ENCODE measurements at regions not wholly inside any gene's neighbourhood (a gene's known extent, or its start where the extent isn't known, plus 50 kb on each side); places are given as distances from the start of the nearest gene placed in this dataset.

GRCh38 chr15:87728998-87729397, 527.5 kb downstream of the NTRK3 start:
- no peak for ATAC-seq
- TF ChIP-seq SNAI2 (CRISPR knock-in tag; IDR thresholded peaks at IDR 0.05), result no peak
- no peak for TF ChIP-seq BACH2 (CRISPR knock-in tag; IDR thresholded peaks at IDR 0.05; ENCODE audit: borderline replicate concordance)

GRCh38 chr15:87727073-87727472, 529.5 kb downstream of the NTRK3 start:
- TF ChIP-seq SNAI2 (CRISPR knock-in tag; IDR thresholded peaks at IDR 0.05) (no peak), ZNF70 (CRISPR knock-in tag; IDR thresholded peaks at IDR 0.05) (no peak), ESRRG (CRISPR knock-in tag; IDR thresholded peaks at IDR 0.05) (no peak), PPARA (CRISPR knock-in tag; IDR thresholded peaks at IDR 0.05; ENCODE audit: borderline replicate concordance) (no peak), ARNTL (CRISPR knock-in tag; IDR thresholded peaks at IDR 0.05; ENCODE audit: borderline replicate concordance, low read depth) (no peak), BACH2 (CRISPR knock-in tag; IDR thresholded peaks at IDR 0.05; ENCODE audit: borderline replicate concordance) (no peak), PATZ1 (CRISPR knock-in tag; IDR thresholded peaks at IDR 0.05; ENCODE audit: borderline replicate concordance) (no peak), TSHZ2 (CRISPR knock-in tag; IDR thresholded peaks at IDR 0.05) (no peak), TCF4 (CRISPR knock-in tag; IDR thresholded peaks at IDR 0.05; ENCODE audit: borderline replicate concordance) (no peak), ZNF8 (CRISPR knock-in tag; IDR thresholded peaks at IDR 0.05) (no peak), POU6F1 (CRISPR knock-in tag; IDR thresholded peaks at IDR 0.05; ENCODE audit: borderline replicate concordance, low read depth) (no peak), CSRNP3 (CRISPR knock-in tag; IDR thresholded peaks at IDR 0.05) (no peak), ZC3H10 (CRISPR knock-in tag; IDR thresholded peaks at IDR 0.05) (no peak)
- no peak for ATAC-seq

- no peak for ATAC-seq
- TF ChIP-seq CSDC2 (CRISPR knock-in tag; IDR thresholded peaks at IDR 0.05) (no peak), ZC3H10 (CRISPR knock-in tag; IDR thresholded peaks at IDR 0.05) (no peak), ZFP30 (CRISPR knock-in tag; IDR thresholded peaks at IDR 0.05) (no peak), ESRRG (CRISPR knock-in tag; IDR thresholded peaks at IDR 0.05) (no peak), ZFP3 (CRISPR knock-in tag; IDR thresholded peaks at IDR 0.05) (no peak), ZNF8 (CRISPR knock-in tag; IDR thresholded peaks at IDR 0.05) (no peak), TOX (CRISPR knock-in tag; IDR thresholded peaks at IDR 0.05; ENCODE audit: borderline replicate concordance) (no peak), CSRNP3 (CRISPR knock-in tag; IDR thresholded peaks at IDR 0.05) (no peak)
These were observed 532.2 kb downstream of the NTRK3 start for GRCh38 chr15:87724330-87724729.

- TF ChIP-seq RARB (CRISPR knock-in tag; IDR thresholded peaks at IDR 0.05) (no peak), ZNF8 (CRISPR knock-in tag; IDR thresholded peaks at IDR 0.05) (no peak)
- peak; percentile 77 for ATAC-seq
These were observed 533.4 kb downstream of the NTRK3 start for GRCh38 chr15:87722941-87723691.

All from SK-N-SH treated with all-trans-retinoic acid at 6 μM for 48 hours (cell line).